T-helper 1 cell treated with Interleukin-12 subunit alpha and Interleukin-12 subunit beta and Interleukin-4 antibody, amounts not matched to agents 30 μg/mL and 1 μg/mL, for 36 hours (primary cell): ENCODE measurements at regions not wholly inside any gene's neighbourhood (a gene's known extent, or its start where the extent isn't known, plus 50 kb on each side); places are given as distances from the start of the nearest gene placed in this dataset.
"Not testable (repeated sequence)": the region's sequence is repeated elsewhere in the genome, so short reads cannot be mapped to it uniquely, and the experiment has no call there.

Experiments
- H3K27ac Mint-ChIP-seq: one replicate; pipeline ENCODE4 v1.8.0; 2021; ENCODE audit warnings: mild to moderate bottlenecking, mixed read lengths
- H3K27me3 Mint-ChIP-seq: one replicate; pipeline ENCODE4 v1.8.0; 2021; ENCODE audit warnings: low read depth, mixed read lengths
- H3K36me3 Mint-ChIP-seq: one replicate; pipeline ENCODE4 v1.8.0; 2021; ENCODE audit warnings: low read depth, mixed read lengths
- H3K4me1 Mint-ChIP-seq: one replicate; pipeline ENCODE4 v1.8.0; 2021; ENCODE audit warnings: low read depth, mixed read lengths
- H3K4me3 Mint-ChIP-seq: one replicate; pipeline ENCODE4 v1.8.0; 2021; ENCODE audit warnings: mild to moderate bottlenecking, moderate library complexity, mixed read lengths
- H3K9me3 Mint-ChIP-seq: one replicate; pipeline ENCODE4 v1.8.0; 2021; ENCODE audit warnings: mixed read lengths

DNA sequence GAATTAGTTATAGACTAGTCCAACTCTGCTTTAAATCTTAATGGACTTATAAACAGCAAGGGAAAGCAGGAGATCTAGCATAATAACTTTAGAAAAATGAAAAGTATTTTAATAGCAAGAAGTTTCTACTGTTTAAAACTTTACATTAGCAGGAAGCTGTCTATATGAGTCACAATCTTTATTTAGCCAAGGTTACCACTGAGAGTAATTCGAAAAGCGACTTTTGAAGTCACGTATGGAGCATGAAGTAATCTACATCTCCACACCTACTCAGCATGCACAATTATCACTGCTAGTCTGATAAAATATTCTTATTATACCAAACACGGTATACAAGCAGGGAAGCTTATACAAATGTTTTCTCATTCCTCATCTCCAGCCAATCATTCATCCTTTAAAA lies 515.4 kb upstream of the SOX11 start:
- Mint-ChIP-seq H3K27me3 (no peaks in the 10 kb centered on the region), H3K4me1 (no peaks in the 10 kb centered on the region), H3K9me3 (peaks cover 11% of the 10 kb centered on the region), H3K4me3 (no peak overlapping the region), H3K27ac (no peak overlapping the region), H3K36me3 (no peaks in the 10 kb centered on the region)

GRCh38 chr2:5183031-5183430 lies 509.2 kb upstream of the SOX11 start:
- H3K27ac Mint-ChIP-seq = no peak overlapping the region

GRCh38 chr2:5187283-5187682 lies 504.9 kb upstream of the SOX11 start:
- peaks cover 14% of the 10 kb centered on the region for H3K9me3 Mint-ChIP-seq
- H3K36me3 Mint-ChIP-seq = no peaks in the 10 kb centered on the region
- H3K27me3 Mint-ChIP-seq = no peaks in the 10 kb centered on the region
- no peak overlapping the region for H3K4me3 Mint-ChIP-seq
- no peak overlapping the region for H3K27ac Mint-ChIP-seq
- no peaks in the 10 kb centered on the region for H3K4me1 Mint-ChIP-seq

More at GRCh38 chr2:5183031-5183430, 509.2 kb upstream of the SOX11 start:
- no peaks in the 10 kb centered on the region for H3K36me3 Mint-ChIP-seq
- H3K4me3 Mint-ChIP-seq = no peak overlapping the region
- no peaks in the 10 kb centered on the region for H3K27me3 Mint-ChIP-seq
- H3K4me1 Mint-ChIP-seq = no peaks in the 10 kb centered on the region
- H3K9me3 Mint-ChIP-seq = peaks cover 19% of the 10 kb centered on the region

DNA sequence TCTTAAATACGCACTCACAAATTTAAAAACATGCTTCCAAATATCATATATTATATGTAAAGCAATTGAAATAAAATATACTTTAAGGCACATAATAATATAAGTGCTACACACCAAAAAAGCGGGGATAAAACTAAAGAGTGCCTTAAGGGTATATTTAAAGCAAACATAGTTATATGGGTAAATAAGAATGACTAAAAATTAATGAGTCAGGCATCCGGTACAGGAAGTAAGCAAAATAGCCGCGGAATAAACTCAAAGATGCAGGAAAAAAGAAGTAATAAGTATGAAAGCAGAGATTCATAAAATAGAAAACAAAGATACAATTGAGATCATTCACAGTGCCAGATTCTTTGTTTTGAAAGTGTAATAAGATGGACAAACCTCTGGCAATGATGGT lies 503.5 kb upstream of the SOX11 start:
- no peaks in the 10 kb centered on the region for H3K4me1 Mint-ChIP-seq
- peaks cover 15% of the 10 kb centered on the region for H3K9me3 Mint-ChIP-seq
- no peak overlapping the region for H3K4me3 Mint-ChIP-seq
- H3K27ac Mint-ChIP-seq = no peak overlapping the region
- H3K27me3 Mint-ChIP-seq = no peaks in the 10 kb centered on the region
- no peaks in the 10 kb centered on the region for H3K36me3 Mint-ChIP-seq

DNA sequence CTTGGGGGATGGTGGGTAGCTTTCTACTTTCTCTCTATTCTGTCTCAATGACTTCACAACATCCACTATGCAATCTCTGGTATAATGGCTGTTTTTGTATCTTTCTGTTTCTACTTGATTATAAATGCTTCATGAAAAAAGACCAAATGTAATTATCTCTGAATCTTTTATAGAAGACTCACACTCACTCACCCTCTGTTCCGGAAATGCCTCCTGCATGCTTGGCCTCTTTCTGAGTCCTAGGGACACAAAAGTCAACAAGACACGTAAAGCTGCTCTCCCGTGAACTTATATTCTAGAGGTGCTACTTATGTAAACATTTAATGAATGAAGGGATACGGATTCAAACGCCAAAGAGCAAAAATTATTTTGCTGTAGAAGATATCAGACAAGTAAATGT lies 502.2 kb upstream of the SOX11 start:
- H3K4me3 Mint-ChIP-seq = no peak overlapping the region
- H3K4me1 Mint-ChIP-seq = no peaks in the 10 kb centered on the region
- H3K27ac Mint-ChIP-seq = no peak overlapping the region

DNA sequence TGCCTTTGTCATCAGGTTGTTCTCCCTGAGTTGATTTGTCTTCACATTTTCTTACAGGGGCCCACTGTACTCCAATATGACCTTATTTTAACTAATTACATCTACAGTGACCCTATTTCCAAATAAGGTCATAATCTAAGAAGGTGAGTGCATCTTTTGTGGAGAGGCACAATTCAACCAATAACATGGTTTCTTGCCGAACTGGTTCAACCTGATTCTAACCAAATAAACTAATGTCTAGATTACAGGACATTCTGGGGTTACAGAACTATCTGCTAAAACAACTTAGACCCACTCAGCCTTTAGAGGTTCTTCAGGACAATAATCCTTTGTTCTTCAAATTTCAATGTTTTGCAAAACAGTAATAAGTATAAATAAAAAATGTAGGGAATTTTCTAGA lies 496.5 kb upstream of the SOX11 start:
- Mint-ChIP-seq H3K4me3 (no peak overlapping the region), H3K36me3 (no peaks in the 10 kb centered on the region), H3K27ac (no peak overlapping the region), H3K27me3 (no peaks in the 10 kb centered on the region), H3K4me1 (no peaks in the 10 kb centered on the region), H3K9me3 (peaks cover 21% of the 10 kb centered on the region)

More for the DNA sequence above, 502.2 kb upstream of the SOX11 start:
- Mint-ChIP-seq H3K9me3 (peaks cover 25% of the 10 kb centered on the region), H3K36me3 (no peaks in the 10 kb centered on the region), H3K27me3 (no peaks in the 10 kb centered on the region)

GRCh38 chr2:5203134-5203755 lies 488.9 kb upstream of the SOX11 start:
- no peak overlapping the region for H3K27ac Mint-ChIP-seq
- no peaks in the 10 kb centered on the region for H3K27me3 Mint-ChIP-seq
- no peaks in the 10 kb centered on the region for H3K4me1 Mint-ChIP-seq
- no peaks in the 10 kb centered on the region for H3K36me3 Mint-ChIP-seq
- H3K9me3 Mint-ChIP-seq = peaks cover 11% of the 10 kb centered on the region
- H3K4me3 Mint-ChIP-seq = no peak overlapping the region

DNA sequence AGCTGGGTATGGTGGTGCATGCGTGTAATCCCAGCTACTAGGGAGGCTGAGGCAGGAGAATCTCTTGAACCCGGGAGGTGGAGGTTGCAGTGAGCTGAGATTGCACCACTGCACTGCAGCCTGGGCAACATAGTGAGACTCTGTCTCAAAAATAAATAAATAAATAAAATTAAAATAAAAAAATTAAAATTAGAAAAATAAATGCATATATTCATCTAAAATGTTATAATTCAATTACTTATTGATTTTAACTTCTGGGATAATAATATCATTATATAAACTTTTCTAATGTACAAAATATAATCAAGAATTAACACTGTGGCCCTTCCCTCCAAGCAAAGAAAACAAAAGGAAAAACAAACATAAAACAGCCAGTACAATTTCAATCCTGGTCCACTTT lies 485.4 kb upstream of the SOX11 start:
- not testable (repeated sequence) for H3K4me1 Mint-ChIP-seq, H3K27ac Mint-ChIP-seq, H3K27me3 Mint-ChIP-seq, H3K9me3 Mint-ChIP-seq, H3K4me3 Mint-ChIP-seq, H3K36me3 Mint-ChIP-seq

DNA sequence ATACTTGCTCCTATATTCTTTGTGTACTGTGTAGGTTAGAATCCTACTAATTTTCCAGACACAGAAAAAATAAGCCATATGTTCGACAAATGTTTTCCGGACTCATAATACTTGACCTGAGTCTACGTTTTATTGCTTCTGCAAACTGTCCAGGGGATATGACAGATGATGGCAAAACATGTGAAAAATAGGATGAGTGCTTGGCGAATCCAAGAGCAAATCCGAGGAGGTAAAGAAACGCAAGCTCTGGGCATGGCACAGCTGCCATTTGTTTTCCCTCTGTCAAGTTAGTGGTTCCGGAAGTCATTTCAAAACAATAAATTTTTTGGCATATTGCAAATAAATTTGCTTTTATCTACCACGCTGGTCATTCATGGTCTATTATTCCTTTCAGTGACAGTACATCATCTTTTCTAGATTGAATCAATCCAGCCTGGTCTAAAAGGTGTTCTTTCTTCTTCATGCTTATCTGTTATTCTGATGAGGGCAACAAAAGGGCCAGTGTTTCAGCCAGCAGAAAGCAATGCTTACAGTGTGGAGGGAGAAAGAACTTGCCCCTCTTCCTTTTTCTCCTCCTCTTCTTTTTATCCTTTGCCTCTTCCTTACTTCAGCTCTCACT lies 476.1 kb upstream of the SOX11 start:
- Mint-ChIP-seq H3K9me3 (peaks cover 15% of the 10 kb centered on the region), H3K27me3 (no peaks in the 10 kb centered on the region), H3K4me1 (no peaks in the 10 kb centered on the region), H3K27ac (no peak overlapping the region), H3K36me3 (no peaks in the 10 kb centered on the region), H3K4me3 (no peak overlapping the region)

- no peak overlapping the region for H3K27ac Mint-ChIP-seq
- no peaks in the 10 kb centered on the region for H3K4me1 Mint-ChIP-seq
- no peaks in the 10 kb centered on the region for H3K27me3 Mint-ChIP-seq
- no peaks in the 10 kb centered on the region for H3K36me3 Mint-ChIP-seq
- peaks cover 7% of the 10 kb centered on the region for H3K9me3 Mint-ChIP-seq
- H3K4me3 Mint-ChIP-seq = no peak overlapping the region
Observed at GRCh38 chr2:5227062-5227699, 465.0 kb upstream of the SOX11 start.

DNA sequence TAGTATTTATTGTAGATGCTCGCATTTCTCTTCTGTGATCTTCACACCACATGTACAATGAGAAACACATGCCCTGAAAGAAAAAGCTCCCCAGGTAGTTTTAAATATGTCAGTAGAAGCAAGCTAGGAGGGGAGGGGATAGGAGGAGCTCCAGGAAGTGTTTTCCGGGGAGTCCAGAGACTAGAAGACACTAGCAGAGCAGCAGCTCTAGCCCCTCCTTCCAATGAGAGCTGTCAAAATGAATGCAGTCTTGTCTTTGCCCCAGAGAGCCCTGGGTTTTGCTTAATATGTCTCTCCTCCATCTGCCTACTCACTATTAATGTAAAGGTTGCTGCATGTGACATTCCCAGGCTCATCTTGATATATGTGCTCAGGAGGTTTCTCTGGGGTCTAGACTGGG lies 462.6 kb upstream of the SOX11 start:
- Mint-ChIP-seq H3K4me3 (no peak overlapping the region), H3K9me3 (peaks cover 7% of the 10 kb centered on the region), H3K4me1 (no peaks in the 10 kb centered on the region), H3K27me3 (no peaks in the 10 kb centered on the region), H3K36me3 (no peaks in the 10 kb centered on the region), H3K27ac (no peak overlapping the region)

- H3K27me3 Mint-ChIP-seq = no peaks in the 10 kb centered on the region
- peaks cover 8% of the 10 kb centered on the region for H3K9me3 Mint-ChIP-seq
- H3K4me3 Mint-ChIP-seq = no peak overlapping the region
- no peaks in the 10 kb centered on the region for H3K4me1 Mint-ChIP-seq
- H3K36me3 Mint-ChIP-seq = no peaks in the 10 kb centered on the region
- H3K27ac Mint-ChIP-seq = no peak overlapping the region
Observed at GRCh38 chr2:5230444-5230843, 461.7 kb upstream of the SOX11 start.

- no peaks in the 10 kb centered on the region for H3K27me3 Mint-ChIP-seq
- no peak overlapping the region for H3K27ac Mint-ChIP-seq
- H3K4me1 Mint-ChIP-seq = no peaks in the 10 kb centered on the region
- no peaks in the 10 kb centered on the region for H3K36me3 Mint-ChIP-seq
- peaks cover 6% of the 10 kb centered on the region for H3K9me3 Mint-ChIP-seq
- no peak overlapping the region for H3K4me3 Mint-ChIP-seq
Observed at GRCh38 chr2:5230855-5231254, 461.3 kb upstream of the SOX11 start.

DNA sequence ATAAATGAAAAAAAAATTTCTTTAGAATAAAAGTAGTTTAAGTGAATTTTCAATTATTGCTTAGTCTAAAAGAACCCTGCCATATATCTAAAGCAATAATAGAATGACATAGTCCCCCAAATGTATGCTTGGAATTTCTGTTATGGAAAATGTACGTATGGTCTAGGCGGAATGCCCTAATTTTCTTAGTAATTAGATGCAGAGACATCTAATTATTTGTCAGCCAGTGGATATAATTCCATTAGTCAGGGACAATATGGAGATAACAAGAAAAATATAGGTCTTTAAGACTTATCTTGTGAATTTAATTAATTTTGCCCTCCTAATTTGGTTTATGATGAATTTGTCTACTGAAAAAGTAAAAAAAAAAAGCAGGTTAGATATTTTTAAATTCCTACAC lies 460.9 kb upstream of the SOX11 start:
- Mint-ChIP-seq H3K9me3 (peaks cover 6% of the 10 kb centered on the region), H3K4me3 (no peak overlapping the region), H3K36me3 (no peaks in the 10 kb centered on the region), H3K27me3 (no peaks in the 10 kb centered on the region), H3K27ac (no peak overlapping the region), H3K4me1 (no peaks in the 10 kb centered on the region)

GRCh38 chr2:5234563-5234962 lies 457.6 kb upstream of the SOX11 start:
- Mint-ChIP-seq H3K27ac (no peak overlapping the region), H3K9me3 (peaks cover 11% of the 10 kb centered on the region), H3K4me3 (no peak overlapping the region), H3K36me3 (no peaks in the 10 kb centered on the region), H3K27me3 (no peaks in the 10 kb centered on the region), H3K4me1 (no peaks in the 10 kb centered on the region)
